SK-N-SH (cell line): ENCODE measurements at regions not wholly inside any gene's neighbourhood (a gene's known extent, or its start where the extent isn't known, plus 50 kb on each side); places are given as distances from the start of the nearest gene placed in this dataset.

Experiments
- CTCF ChIA-PET: fragments of 300-600, 350-600 bp; formaldehyde crosslinking; extraction: SDS; loops from one replicate; lab custom pipeline; 2021; lab: Yijun Ruan, JAX
- POLR2A ChIA-PET: fragments of 350-600 bp; sonication (Branson Sonifier 250); formaldehyde crosslinking; extraction: SDS; loops from one replicate; lab custom pipeline; 2020; ENCODE audit warnings: antibody characterized with exemption, inconsistent platforms; lab: Yijun Ruan, JAX
- DNase-seq: peaks from one replicate; pipeline ENCODE4 v3.0.0; 2012
- H2AFZ ChIP-seq: fragments of 200-600 bp; sonication (generic); 2 replicates; pipeline ENCODE4 v1.8.1; 2016; ENCODE audit warnings: antibody characterized with exemption, mild to moderate bottlenecking, low read depth
- H3F3A ChIP-seq: fragments of 200-600 bp; sonication (generic); replicated peaks from 2 replicates; pipeline ENCODE3; 2016; ENCODE audit warnings: antibody characterized with exemption, mild to moderate bottlenecking; ENCODE audit not compliant: insufficient read depth
- H3K27ac ChIP-seq, 2 experiments: fragments of 200-500 bp in 1 of 2; fragments of 200-600 bp in 1 of 2; sonication (Bioruptor generic) in 1 of 2; sonication (generic), shearing (Covaris generic) in 1 of 2; 2 replicates each; pipeline versions ENCODE4 v1.5.1 to v1.6.1; 2014 to 2016; ENCODE audit warnings: low read depth in 2 of 2, inconsistent platforms in 1 of 2, low read length in 1 of 2, mild to moderate bottlenecking in 1 of 2, mixed read lengths in 1 of 2
- H3K27me3 ChIP-seq: fragments of 200-600 bp; sonication (generic), shearing (Covaris generic); 2 replicates; pipeline ENCODE4 v1.6.1; 2016; ENCODE audit warnings: mixed run types; ENCODE audit not compliant: insufficient read depth
- H3K36me3 ChIP-seq, 2 experiments: fragments of 200-500 bp in 1 of 2; fragments of 200-600 bp in 1 of 2; sonication (Bioruptor generic) in 1 of 2; sonication (generic) in 1 of 2; replicated peaks in 1 of 2; 2 replicates each; pipeline versions ENCODE3 to v1.5.1; 2014 to 2016; ENCODE audit warnings: low read length in 1 of 2, mild to moderate bottlenecking in 1 of 2; ENCODE audit not compliant: insufficient read depth in 2 of 2, control insufficient read depth in 1 of 2
- H3K4me1 ChIP-seq, 2 experiments: fragments of 200-500 bp in 1 of 2; fragments of 200-600 bp in 1 of 2; sonication (Bioruptor generic) in 1 of 2; sonication (generic), shearing (Covaris generic) in 1 of 2; 2 replicates each; pipeline versions ENCODE4 v1.5.1 to v1.6.1; 2014 to 2016; ENCODE audit warnings: low read depth in 1 of 2, low read length in 1 of 2, mixed run types in 1 of 2; ENCODE audit not compliant: insufficient read depth in 2 of 2, control insufficient read depth in 1 of 2
- H3K4me2 ChIP-seq: fragments of 200-600 bp; sonication (generic), shearing (Covaris generic); 2 replicates; pipeline ENCODE4 v1.6.1; 2017; ENCODE audit warnings: mixed run types
- H3K4me3 ChIP-seq, 2 experiments: fragments of 200-500 bp in 1 of 2; fragments of 200-600 bp in 1 of 2; sonication (Bioruptor generic) in 1 of 2; sonication (generic), shearing (Covaris generic) in 1 of 2; 2 replicates each; pipeline versions ENCODE4 v1.5.1 to v1.8.1; 2014 to 2016; ENCODE audit warnings: low read depth in 2 of 2, inconsistent platforms in 1 of 2, low read length in 1 of 2, mild to moderate bottlenecking in 1 of 2, mixed read lengths in 1 of 2, moderate library complexity in 1 of 2
- H3K79me2 ChIP-seq: fragments of 200-600 bp; sonication (generic); 2 replicates; pipeline ENCODE4 v1.8.1; 2017; ENCODE audit warnings: mild to moderate bottlenecking; ENCODE audit not compliant: insufficient read depth
- H3K9ac ChIP-seq: fragments of 200-600 bp; sonication (generic); 2 replicates; pipeline ENCODE4 v1.6.1; 2017; ENCODE audit warnings: mixed run types
- H3K9me2 ChIP-seq: fragments of 200-600 bp; sonication (generic); 2 replicates; pipeline ENCODE4 v1.6.1; 2017; ENCODE audit warnings: mixed run types
- H3K9me3 ChIP-seq: fragments of 200-600 bp; sonication (generic); 2 replicates; pipeline ENCODE4 v1.6.1; 2017; ENCODE audit warnings: mixed run types, mild to moderate bottlenecking, moderate library complexity
- H4K20me1 ChIP-seq: fragments of 200-600 bp; sonication (generic); 2 replicates; pipeline ENCODE4 v1.6.1; 2017; ENCODE audit warnings: mild to moderate bottlenecking, mixed run types; ENCODE audit not compliant: insufficient read depth
- CHD2 ChIP-seq: fragments of 150-350 bp; IDR thresholded peaks from 2 replicates; pipeline ENCODE4 v1.6.1; 2018; ENCODE audit warnings: low read length; ENCODE audit not compliant: partially characterized antibody
- ELF1 ChIP-seq: IDR thresholded peaks from 2 replicates; pipeline ENCODE4 v1.4.0; 2012
- EZH2phosphoT487 ChIP-seq: fragments of 200-600 bp; sonication (generic); IDR thresholded peaks from 2 replicates; pipeline ENCODE4 v1.6.1; 2017; ENCODE audit warnings: low read depth, mixed run types, mild to moderate bottlenecking, antibody characterized with exemption, moderate library complexity, borderline replicate concordance
- FOSL2 ChIP-seq: IDR thresholded peaks from 2 replicates; pipeline ENCODE4 v1.4.0; 2012; ENCODE audit warnings: low read depth, mild to moderate bottlenecking, moderate library complexity, borderline replicate concordance
- IRF3 ChIP-seq: fragments of 150-350 bp; IDR thresholded peaks from 2 replicates; pipeline ENCODE4 v1.6.1; 2016; ENCODE audit warnings: mild to moderate bottlenecking, low read depth, low read length
- NFIC ChIP-seq: IDR thresholded peaks from 2 replicates; pipeline ENCODE4 v1.4.0; 2012; ENCODE audit warnings: borderline replicate concordance
- POLR2AphosphoS5 ChIP-seq: IDR thresholded peaks from 2 replicates; pipeline ENCODE4 v1.6.1; 2012; ENCODE audit warnings: low read depth, low read length
- RAD21 ChIP-seq: IDR thresholded peaks from 2 replicates; pipeline ENCODE4 v1.6.1; 2012; ENCODE audit warnings: mild to moderate bottlenecking, low read length
- RCOR1 ChIP-seq: fragments of 150-350 bp; IDR thresholded peaks from 2 replicates; pipeline ENCODE4 v1.6.1; 2017; ENCODE audit warnings: antibody characterized with exemption, low read length
- REST ChIP-seq: IDR thresholded peaks from 2 replicates; pipeline ENCODE4 v1.6.1; 2012; ENCODE audit warnings: mild to moderate bottlenecking, low read depth, low read length, moderate library complexity
- RFX5 ChIP-seq: IDR thresholded peaks from 2 replicates; pipeline ENCODE4 v1.6.1; 2012; ENCODE audit warnings: mild to moderate bottlenecking, improper control_type of control experiment, low read length
- SIN3A ChIP-seq: IDR thresholded peaks from 2 replicates; pipeline ENCODE4 v1.6.1; 2012; ENCODE audit warnings: low read depth, mild to moderate bottlenecking, low read length, moderate library complexity, borderline replicate concordance
- TAF1 ChIP-seq: IDR thresholded peaks from 2 replicates; pipeline ENCODE4 v1.6.1; 2012; ENCODE audit warnings: low read depth, mild to moderate bottlenecking, low read length, moderate library complexity, borderline replicate concordance
- TEAD4 ChIP-seq: IDR thresholded peaks from 2 replicates; pipeline ENCODE4 v1.4.0; 2012; ENCODE audit warnings: mild to moderate bottlenecking, borderline replicate concordance; ENCODE audit not compliant: insufficient read depth
- WGBS: methylation state at CpG from one replicate; pipeline ENCODE4 v1.1.6; 2017; ENCODE audit warnings: low lambda C conversion rate; 5-methylcytosine and 5-hydroxymethylcytosine counted together
- TF ChIP-seq, protein P1 (sequence below): IDR thresholded peaks from 2 replicates; pipeline ENCODE4; 2012
- TF ChIP-seq, protein P2 (sequence below): fragments of 200-600 bp; sonication (generic); IDR thresholded peaks from 2 replicates; pipeline ENCODE4 v1.6.1; 2017; ENCODE audit warnings: antibody characterized with exemption, mild to moderate bottlenecking, moderate library complexity

DNA sequence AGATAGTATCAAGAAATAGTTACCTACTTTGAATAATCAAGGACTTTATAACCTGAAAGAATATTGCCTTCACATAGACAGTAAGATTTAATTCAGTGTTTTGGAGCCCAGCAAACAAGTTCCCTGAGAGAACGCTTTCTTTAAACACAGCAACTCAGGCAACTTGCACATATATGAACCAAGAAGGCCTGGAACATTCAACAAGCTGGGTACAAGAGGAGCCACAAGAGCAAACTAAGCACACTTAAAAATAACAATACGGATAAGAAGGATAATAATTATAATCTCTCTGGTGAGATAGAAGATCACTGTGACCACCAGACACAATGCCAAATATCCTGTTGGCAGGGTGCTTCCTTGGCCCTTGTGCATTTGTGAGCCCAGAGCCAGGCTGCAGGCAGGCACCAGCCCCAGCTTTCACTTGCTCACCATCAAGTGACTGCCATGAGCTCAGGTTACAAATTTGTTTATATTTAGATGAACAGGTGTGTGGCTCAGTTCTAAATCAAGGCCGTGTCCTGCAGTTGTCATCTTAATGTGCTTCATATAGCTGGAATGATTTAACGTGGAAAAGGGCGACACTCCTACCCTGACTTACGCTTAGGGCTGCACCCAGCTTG, 446.6 kb downstream of the IRS1 start:
- Histone ChIP-seq H3K4me3 (no peak overlapping the region), H3K9me2 (no peaks in the 10 kb centered on the region), H3K9me3 (no peaks in the 10 kb centered on the region), H3K27ac (no peak overlapping the region), H3K27me3 (no peaks in the 10 kb centered on the region), H3K9ac (no peak overlapping the region), H4K20me1 (no peaks in the 10 kb centered on the region), H3K4me1 (no peaks in the 10 kb centered on the region), H3K4me2 (no peak overlapping the region), H2AFZ (no peak overlapping the region), H3F3A (no peaks in the 10 kb centered on the region), H3K79me2 (no peaks in the 10 kb centered on the region), H3K36me3 (no peaks in the 10 kb centered on the region)
- ChIA-PET CTCF (no interaction called here), POLR2A (no interaction called here)
- TF ChIP-seq CHD2: no peak
- TF ChIP-seq RFX5: no peak
- no peak for TF ChIP-seq RCOR1
- TF ChIP-seq TAF1: no peak
- no peak for TF ChIP-seq EZH2phosphoT487
- no peak for TF ChIP-seq NFIC
- no peak for TF ChIP-seq TEAD4
- TF ChIP-seq SIN3A: no peak
- TF ChIP-seq RAD21: no peak
- no peak for TF ChIP-seq IRF3
- TF ChIP-seq, protein P1, sequence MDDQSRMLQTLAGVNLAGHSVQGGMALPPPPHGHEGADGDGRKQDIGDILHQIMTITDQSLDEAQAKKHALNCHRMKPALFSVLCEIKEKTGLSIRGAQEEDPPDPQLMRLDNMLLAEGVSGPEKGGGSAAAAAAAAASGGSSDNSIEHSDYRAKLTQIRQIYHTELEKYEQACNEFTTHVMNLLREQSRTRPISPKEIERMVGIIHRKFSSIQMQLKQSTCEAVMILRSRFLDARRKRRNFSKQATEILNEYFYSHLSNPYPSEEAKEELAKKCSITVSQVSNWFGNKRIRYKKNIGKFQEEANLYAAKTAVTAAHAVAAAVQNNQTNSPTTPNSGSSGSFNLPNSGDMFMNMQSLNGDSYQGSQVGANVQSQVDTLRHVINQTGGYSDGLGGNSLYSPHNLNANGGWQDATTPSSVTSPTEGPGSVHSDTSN: no peak
- no peak for TF ChIP-seq ELF1
- TF ChIP-seq FOSL2: no peak
- TF ChIP-seq REST: no peak
- TF ChIP-seq, protein P2, sequence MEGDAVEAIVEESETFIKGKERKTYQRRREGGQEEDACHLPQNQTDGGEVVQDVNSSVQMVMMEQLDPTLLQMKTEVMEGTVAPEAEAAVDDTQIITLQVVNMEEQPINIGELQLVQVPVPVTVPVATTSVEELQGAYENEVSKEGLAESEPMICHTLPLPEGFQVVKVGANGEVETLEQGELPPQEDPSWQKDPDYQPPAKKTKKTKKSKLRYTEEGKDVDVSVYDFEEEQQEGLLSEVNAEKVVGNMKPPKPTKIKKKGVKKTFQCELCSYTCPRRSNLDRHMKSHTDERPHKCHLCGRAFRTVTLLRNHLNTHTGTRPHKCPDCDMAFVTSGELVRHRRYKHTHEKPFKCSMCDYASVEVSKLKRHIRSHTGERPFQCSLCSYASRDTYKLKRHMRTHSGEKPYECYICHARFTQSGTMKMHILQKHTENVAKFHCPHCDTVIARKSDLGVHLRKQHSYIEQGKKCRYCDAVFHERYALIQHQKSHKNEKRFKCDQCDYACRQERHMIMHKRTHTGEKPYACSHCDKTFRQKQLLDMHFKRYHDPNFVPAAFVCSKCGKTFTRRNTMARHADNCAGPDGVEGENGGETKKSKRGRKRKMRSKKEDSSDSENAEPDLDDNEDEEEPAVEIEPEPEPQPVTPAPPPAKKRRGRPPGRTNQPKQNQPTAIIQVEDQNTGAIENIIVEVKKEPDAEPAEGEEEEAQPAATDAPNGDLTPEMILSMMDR: no peak
- TF ChIP-seq POLR2AphosphoS5: no peak
- 45% methylated on average over 6 of the region's 6 CpGs for WGBS
- no peak for DNase-seq
